ENCODE measurements at regions not wholly inside any gene's neighbourhood (a gene's known extent, or its start where the extent isn't known, plus 50 kb on each side); places are given as distances from the start of the nearest gene placed in this dataset.

DNA sequence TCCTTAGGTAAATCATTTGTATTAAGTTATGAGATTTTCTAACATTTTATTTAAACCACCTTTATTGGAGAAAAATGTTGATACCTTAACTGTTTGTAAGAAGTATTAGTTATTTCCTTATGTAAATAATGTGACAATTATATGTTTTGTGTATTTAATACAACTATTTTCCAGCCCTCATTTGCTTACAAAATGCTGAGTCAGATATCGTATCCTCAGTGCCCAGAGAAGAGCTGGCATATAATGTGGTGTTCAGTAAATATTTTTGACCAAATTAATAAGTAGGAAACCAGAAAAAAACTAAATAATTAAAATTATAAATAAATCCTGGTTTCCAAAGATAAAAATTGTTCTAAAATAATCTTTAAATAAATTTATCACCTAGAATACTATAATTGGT lies 140.2 kb upstream of the PCDH17 start:
- DNase-seq (ENCODE audit: low read depth) = no peak
- no peak overlapping the region for H3K4me3 ChIP-seq (ENCODE audit: low read depth, low read length)
- TF ChIP-seq, protein P1, sequence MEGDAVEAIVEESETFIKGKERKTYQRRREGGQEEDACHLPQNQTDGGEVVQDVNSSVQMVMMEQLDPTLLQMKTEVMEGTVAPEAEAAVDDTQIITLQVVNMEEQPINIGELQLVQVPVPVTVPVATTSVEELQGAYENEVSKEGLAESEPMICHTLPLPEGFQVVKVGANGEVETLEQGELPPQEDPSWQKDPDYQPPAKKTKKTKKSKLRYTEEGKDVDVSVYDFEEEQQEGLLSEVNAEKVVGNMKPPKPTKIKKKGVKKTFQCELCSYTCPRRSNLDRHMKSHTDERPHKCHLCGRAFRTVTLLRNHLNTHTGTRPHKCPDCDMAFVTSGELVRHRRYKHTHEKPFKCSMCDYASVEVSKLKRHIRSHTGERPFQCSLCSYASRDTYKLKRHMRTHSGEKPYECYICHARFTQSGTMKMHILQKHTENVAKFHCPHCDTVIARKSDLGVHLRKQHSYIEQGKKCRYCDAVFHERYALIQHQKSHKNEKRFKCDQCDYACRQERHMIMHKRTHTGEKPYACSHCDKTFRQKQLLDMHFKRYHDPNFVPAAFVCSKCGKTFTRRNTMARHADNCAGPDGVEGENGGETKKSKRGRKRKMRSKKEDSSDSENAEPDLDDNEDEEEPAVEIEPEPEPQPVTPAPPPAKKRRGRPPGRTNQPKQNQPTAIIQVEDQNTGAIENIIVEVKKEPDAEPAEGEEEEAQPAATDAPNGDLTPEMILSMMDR (IDR thresholded peaks at IDR 0.05; ENCODE audit: control insufficient read depth, extremely low read depth, insufficient read depth) = no peak

DNA sequence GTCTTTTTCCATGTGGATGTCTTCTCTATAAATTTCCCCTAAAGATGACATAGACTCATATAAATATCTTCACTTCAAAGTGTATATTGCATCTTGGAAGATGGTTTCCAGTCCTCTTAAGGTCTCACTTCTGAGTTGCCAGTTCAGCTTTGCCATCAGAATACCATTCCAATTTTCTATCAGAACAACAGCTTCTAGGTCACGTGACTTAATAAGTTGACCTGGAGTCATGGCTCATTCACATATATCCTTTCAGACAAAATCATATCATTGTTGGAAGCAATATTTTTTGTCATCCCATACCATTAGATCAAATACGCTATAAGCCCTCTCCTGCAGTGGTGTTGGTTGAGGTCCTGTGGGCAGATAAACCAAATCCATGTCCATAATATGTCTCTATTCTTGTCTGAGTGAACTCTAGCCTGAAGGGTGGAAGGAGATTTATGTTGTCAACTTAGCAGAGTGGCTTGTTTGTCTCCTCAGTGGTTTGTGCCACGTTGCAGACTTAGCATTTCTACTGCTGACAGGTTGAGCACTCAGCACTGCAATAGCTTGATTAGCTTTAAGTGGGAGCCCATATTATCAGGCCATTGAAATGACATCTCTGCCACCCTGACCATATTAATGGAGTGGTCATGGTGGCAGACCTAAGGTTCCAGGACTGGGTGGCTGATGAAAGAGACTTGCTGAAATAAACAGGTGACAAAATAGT lies 123.6 kb upstream of the PCDH17 start:
- TF ChIP-seq, protein P1 (IDR thresholded peaks at IDR 0.05; ENCODE audit: control insufficient read depth, extremely low read depth, insufficient read depth) = no peak
- no peak overlapping the region for H3K4me3 ChIP-seq (ENCODE audit: low read depth, low read length)
- no peak for DNase-seq (ENCODE audit: low read depth)

DNA sequence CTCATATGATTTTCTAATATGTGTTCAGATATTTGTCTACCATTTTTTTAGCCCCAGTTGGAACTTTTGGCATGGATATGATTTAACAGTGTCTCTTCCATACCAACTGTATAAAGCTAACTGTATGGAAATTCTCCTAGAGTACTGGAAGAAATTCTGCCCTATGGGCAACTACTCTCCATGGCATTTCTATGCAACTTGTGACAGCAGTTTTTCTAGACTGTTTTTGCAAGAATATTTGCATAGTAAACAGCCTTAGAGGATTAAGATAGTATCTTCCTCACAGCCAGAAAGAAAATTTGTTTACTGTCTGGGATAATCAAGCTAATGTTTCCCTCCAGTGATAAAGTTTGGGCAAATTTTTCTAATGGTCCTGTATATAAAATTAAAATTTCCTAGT lies 119.9 kb upstream of the PCDH17 start:
- DNase-seq (ENCODE audit: low read depth) = no peak
- H3K4me3 ChIP-seq (ENCODE audit: low read depth, low read length) = no peak overlapping the region
- TF ChIP-seq, protein P1 (IDR thresholded peaks at IDR 0.05; ENCODE audit: control insufficient read depth, extremely low read depth, insufficient read depth) = no peak

DNA sequence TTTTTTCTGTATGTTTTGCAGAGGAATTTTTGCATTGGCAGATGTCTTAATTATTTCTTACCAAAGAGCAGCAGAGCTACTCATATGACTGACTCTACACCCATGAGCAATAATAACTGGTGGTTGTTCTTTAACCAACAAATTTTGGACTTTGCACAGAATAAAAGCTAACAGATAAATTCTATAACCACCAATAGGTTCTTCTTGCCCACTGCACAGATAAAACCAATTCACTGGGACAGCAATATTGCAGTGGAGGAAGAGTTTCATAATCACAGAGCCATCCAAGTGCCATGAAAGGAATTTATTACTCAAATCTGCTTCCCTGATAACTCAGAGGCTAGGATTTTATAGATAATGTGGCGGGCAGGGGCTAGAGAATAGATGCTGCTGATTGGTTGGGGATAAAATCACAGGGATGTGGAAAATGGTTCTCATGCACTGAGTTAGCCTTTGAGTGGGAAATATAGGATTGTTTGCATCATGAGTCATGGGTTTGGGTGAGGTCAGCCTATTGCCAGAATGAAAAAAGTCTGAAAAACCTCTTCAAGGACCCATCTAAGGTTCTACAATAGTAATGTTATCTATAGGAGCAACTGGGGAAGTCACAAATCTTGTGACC lies 104.3 kb upstream of the PCDH17 start:
- DNase-seq (ENCODE audit: low read depth) = no peak
- H3K4me3 ChIP-seq (ENCODE audit: low read depth, low read length) = no peak overlapping the region
- TF ChIP-seq, protein P1 (IDR thresholded peaks at IDR 0.05; ENCODE audit: control insufficient read depth, extremely low read depth, insufficient read depth) = no peak

DNA sequence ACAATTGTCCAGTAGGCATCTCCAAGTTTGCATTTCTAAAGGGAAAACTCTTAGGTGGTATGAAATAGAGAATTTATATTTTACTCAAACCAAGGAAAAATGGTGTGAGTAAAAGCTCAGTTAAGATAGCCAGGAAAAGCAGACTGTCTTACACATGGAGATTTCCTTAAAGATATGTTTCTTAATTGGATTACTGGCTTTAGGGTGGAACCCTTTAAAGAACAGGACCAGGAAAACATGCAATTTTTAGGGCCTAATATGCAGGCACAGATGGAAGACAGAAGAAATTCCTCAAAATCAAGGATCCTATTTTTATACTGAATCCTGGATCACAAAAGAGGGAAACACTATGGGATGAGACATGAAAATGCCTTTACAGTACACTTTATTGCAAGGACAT lies 100.3 kb upstream of the PCDH17 start:
- no peak overlapping the region for H3K4me3 ChIP-seq (ENCODE audit: low read depth, low read length)
- TF ChIP-seq, protein P1 (IDR thresholded peaks at IDR 0.05; ENCODE audit: control insufficient read depth, extremely low read depth, insufficient read depth) = no peak
- no peak for DNase-seq (ENCODE audit: low read depth)

DNA sequence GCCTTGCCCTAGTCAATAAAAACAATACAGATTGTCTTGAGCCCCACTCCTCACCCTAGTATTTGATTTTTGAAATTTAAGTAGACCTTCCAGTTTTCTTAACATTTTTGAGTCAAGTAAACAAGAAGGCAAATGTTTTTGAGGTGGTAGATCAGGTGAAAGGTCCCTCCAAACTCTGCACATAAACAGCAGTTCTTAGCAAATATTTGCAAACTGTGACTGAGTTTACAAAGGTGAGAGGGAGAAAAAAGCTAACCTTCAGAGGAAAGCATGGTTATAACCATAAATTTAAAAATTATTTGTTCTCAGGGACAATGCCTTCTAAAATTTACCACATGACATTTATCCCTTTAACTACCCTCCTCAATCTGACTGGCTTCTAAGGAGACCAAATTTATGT lies 84.6 kb upstream of the PCDH17 start:
- no peak overlapping the region for H3K4me3 ChIP-seq (ENCODE audit: low read depth, low read length)
- no peak for DNase-seq (ENCODE audit: low read depth)
- TF ChIP-seq, protein P1 (IDR thresholded peaks at IDR 0.05; ENCODE audit: control insufficient read depth, extremely low read depth, insufficient read depth) = no peak

DNA sequence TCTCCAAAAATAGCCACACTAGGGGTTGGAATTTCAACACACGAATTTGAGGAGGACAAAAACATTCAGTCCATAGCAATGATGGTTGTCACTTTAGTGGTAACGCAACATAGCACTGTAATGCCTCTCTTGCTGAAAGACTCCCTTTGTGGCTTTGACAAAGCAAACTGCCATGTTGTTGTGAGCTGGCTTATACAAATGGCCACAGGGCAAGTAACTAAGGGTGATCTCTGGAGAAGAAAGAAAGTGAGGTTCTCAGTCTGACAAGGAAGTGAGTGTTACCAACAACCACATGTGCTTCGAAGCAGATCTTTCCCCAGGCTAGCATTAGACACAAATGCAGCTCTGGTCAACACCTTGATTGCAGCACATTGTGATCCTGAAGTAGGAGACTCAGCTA lies 79.1 kb upstream of the PCDH17 start:
- no peak overlapping the region for H3K4me3 ChIP-seq (ENCODE audit: low read depth, low read length)
- no peak for DNase-seq (ENCODE audit: low read depth)
- TF ChIP-seq, protein P1 (IDR thresholded peaks at IDR 0.05; ENCODE audit: control insufficient read depth, extremely low read depth, insufficient read depth) = no peak

Data from LNCaP clone FGC (cell line).